ENCODE measurements at regions not wholly inside any gene's neighbourhood (a gene's known extent, or its start where the extent isn't known, plus 50 kb on each side); places are given as distances from the start of the nearest gene placed in this dataset.

DNA sequence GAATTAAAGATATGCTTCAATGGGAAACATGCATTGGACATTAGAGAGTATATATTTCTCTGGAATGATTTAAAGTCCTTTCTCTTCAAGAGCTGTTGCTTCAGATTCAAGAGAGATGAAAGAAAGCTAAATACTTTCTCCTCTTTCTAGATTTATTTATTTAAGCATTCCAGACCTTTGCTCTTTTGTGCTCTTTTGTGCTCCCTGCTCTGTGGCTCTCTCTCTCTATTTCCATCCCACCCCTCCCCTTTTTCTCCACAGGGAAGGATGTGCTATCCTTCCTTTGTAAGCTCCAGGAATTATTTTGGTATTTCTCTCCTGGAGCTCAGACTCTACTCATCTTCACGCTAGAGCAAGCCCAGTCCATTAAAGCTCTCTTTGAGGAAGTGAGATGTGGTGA lies 871.9 kb upstream of the GBE1 start:
- no peak for TF ChIP-seq POLR2A (IDR thresholded peaks at IDR 0.05)
- TF ChIP-seq, protein P1, sequence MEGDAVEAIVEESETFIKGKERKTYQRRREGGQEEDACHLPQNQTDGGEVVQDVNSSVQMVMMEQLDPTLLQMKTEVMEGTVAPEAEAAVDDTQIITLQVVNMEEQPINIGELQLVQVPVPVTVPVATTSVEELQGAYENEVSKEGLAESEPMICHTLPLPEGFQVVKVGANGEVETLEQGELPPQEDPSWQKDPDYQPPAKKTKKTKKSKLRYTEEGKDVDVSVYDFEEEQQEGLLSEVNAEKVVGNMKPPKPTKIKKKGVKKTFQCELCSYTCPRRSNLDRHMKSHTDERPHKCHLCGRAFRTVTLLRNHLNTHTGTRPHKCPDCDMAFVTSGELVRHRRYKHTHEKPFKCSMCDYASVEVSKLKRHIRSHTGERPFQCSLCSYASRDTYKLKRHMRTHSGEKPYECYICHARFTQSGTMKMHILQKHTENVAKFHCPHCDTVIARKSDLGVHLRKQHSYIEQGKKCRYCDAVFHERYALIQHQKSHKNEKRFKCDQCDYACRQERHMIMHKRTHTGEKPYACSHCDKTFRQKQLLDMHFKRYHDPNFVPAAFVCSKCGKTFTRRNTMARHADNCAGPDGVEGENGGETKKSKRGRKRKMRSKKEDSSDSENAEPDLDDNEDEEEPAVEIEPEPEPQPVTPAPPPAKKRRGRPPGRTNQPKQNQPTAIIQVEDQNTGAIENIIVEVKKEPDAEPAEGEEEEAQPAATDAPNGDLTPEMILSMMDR (IDR thresholded peaks at IDR 0.05), result no peak

Measured in heart left ventricle (tissue), 13 donors.